Stimulated activated CD4-positive, alpha-beta T cell treated with anti-CD3 and anti-CD28 coated beads, Interleukin-15, amount 100 ng/mL, for 24 hours (primary cell): ENCODE measurements at regions not wholly inside any gene's neighbourhood (a gene's known extent, or its start where the extent isn't known, plus 50 kb on each side); places are given as distances from the start of the nearest gene placed in this dataset.

Experiments used
- DNase-seq: peaks from one replicate; pipeline ENCODE4 v3.0.0-alpha.2; 2020

DNA sequence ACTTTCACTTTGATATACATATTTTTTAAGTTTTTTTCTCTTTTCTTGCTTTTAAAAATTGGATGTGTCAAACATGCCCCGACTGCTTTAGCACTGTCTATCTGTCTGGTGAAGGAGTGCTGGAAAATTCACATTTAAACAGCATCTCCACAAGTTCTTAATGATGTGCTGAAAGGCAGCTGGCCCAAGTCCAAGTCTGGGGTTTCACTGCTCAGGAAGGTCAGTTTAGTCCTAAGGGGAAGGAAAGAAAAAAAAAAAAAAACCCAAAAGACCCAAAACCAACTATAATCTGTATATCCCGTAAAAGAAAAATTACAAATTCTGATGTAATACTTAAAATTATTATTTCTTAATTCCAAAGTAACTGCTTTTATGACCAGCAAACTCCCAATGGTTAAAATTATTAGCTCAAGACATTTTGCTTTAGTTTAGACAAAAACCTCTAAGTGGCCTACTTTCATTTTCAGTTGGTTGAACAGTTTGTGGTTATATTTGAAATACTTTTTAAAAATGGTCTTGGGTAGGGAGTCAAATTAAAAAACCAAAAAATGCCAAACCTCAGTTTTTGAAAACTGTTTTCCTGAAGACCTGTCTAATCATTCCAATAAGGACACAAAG lies 79.5 kb upstream of the PREP start:
- DNase-seq, result no peak

DNA sequence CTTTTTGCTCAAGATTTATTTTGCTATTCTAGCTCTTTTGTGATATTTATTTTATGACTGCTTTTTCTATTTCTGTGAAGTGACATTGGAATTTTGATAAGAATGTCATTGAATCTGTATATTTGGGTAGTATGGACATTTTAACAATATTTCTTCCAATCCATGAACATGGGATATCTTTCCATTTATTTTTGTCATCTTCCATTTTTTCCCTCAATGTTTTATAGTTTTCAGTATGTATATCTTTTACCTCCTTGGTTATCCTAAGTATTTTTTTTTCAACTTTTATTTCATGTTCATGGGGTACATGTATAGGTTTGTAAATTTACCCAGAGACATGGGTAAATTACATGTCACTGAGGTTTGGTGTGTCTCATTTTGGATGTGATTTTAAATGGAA lies 74.1 kb upstream of the PREP start:
- no peak for DNase-seq

DNA sequence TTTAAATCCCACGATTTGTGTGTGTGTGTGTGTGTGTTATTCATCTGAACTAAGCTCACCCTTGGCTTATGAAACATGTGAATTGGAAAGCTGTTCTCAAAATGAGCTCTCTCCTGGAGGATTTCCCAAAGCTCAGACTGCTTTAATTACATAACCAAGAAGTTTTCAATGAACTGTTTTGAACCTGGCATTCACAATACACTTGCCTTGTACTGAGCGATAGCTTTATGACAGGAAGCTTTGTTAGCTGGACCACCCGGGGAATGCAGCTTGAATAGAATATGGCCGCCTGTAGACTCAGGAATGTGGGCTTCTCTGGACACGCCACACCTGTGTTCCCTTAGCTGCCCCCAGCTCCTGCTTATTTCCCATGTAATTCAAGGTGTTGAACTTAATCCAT lies 71.4 kb upstream of the PREP start:
- DNase-seq, result no peak

DNA sequence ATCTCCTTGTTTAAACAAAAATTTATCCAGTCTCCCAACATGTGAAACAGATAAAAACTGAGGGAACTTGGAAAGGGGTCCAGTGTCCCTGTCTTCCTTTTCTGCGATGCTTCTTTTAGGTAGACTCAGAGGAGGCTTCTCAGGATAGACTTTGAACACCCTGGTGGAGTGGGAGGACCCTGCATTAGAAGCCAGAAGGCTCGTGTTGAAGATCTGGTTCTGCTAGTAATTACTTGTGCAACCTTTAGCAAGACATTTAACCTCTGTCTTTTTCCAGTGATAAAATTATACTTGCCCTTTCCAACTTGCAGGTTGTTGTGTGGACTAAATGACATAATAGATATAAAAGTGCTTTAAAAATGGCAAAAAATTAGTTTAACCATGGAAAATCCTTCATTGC lies 67.1 kb upstream of the PREP start:
- no peak for DNase-seq

DNA sequence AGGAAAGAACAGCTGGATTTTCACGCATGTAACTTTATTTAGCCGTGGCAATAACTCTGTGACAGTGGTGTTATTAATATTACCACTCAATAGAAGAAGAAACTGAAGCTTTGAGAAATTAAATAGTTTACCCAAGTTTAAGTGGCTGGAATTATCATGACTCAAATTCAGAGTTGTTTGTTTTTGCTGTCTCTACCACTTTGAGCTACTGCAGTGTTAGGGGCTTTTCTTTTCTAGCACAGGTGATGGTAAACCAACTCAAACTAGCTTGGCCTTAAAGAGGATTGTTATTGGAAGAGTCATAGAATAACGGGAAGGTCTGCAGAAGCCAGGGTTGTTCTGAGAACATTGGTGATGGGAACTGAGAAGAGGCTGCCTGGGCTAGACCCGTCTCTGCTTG lies 66.0 kb upstream of the PREP start:
- DNase-seq, result no peak

DNA sequence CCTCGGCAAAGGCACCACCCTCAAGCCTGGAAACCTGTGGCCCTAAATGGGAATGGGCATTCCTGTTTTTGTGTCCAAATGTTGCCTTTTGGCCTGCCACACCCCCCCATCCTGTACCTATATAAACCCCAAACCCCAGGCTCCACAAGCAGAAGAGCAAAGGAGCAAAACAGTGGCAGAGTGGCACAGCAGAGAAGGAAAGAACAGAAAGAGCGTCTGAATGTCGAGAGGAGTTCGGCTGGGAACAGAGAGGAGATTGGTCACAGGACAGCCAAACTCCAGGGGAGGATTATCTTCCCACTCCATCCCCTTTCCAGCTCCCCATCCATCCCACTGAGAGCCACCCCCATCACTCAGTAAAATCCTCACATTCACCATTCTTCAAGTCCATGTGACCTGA lies 58.0 kb upstream of the PREP start:
- DNase-seq, result no peak

DNA sequence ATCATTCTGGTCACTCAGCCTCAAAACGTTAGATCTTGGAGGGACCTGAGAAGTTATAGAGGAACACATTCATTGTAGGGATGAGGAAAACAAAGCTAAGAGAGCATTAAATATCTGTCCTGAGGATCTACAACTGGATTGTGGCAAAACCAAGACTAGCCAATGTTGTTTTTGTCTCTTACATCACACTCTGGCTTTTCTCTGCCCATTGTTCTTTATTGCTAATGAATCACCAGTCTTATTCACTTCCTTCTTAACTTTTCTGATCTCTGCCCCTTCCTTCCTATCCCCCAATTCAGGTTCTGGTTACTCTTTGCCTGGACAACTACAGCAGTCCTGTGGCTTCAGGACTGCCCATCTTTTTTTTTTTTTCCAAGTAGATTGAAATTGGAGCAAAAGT lies 57.0 kb upstream of the PREP start:
- no peak for DNase-seq

DNA sequence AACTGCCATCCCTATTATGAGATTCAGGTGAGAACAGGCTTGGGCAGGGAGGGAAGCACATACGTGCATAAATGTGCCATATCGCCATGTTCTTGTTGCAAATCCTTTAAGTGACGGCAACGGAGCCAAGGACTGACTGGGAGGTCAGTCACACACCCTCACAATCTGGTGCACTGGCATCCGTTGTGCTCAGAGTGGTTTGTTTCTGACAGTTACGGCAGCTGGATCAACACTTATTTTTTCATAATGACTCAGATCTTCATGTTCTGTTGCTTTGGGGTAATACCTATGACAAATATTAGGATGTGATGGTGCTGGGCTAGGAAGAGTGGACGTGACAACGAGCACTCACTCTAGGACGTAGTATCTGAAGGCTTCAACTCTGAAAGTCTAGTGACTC lies 56.2 kb upstream of the PREP start:
- DNase-seq, result peak; percentile 21

DNA sequence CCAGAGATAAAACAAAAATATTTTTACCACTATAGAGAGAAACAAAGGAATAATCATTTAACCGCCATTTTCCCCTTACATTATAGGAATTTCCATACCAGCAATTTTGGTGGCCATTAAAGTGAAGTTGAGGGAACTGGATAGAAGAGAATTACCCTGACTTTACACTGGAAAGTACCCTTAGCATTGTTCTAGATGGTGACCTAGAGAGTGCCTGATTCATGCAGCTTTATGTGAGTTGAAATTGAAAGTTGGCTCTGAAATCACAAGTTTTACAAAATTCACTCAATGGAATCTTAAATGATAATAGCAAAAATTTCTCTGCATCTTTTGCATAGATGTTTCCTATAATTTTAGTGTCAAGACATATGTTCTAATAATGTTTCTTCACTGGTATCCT lies 55.7 kb upstream of the PREP start:
- DNase-seq, result no peak

DNA sequence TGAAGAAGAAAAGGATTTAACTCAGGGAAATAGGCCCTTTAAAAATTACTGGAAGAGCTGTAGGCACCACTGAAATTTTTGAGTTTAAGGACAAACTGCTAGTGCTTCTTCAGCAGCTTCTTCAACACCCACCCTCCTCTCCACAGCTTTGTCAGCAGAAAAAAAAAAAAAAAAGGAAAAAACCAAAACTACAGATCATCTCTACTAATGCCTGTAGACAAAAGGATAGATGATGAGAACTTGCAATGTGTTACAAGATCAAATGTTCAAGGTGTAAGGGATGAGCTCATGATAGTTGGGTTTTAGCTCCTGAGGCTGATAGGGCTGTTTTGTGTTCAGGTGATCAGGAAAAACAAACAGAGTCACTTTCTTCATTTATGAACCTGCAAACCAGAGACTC lies 55.2 kb upstream of the PREP start:
- DNase-seq, result no peak

DNA sequence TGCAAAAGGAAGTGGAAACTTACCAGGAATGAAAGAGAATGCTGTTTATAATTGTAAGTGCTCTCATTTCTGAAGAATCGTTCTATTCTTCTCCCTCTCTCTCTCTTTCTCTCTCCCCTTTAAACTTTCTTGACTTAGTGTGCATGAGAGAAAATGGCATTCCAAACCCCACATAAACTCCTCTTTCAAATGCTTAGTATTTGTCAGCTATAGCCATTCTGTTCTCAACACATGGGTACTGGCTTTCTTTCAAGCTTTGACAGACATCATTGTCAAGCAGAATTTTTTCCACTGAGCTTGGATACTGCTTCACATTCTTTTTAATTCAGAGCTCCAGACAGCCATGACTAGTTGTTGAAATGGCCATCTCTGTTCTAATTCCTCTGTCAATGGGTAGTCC lies 51.1 kb upstream of the PREP start:
- no peak for DNase-seq

DNA sequence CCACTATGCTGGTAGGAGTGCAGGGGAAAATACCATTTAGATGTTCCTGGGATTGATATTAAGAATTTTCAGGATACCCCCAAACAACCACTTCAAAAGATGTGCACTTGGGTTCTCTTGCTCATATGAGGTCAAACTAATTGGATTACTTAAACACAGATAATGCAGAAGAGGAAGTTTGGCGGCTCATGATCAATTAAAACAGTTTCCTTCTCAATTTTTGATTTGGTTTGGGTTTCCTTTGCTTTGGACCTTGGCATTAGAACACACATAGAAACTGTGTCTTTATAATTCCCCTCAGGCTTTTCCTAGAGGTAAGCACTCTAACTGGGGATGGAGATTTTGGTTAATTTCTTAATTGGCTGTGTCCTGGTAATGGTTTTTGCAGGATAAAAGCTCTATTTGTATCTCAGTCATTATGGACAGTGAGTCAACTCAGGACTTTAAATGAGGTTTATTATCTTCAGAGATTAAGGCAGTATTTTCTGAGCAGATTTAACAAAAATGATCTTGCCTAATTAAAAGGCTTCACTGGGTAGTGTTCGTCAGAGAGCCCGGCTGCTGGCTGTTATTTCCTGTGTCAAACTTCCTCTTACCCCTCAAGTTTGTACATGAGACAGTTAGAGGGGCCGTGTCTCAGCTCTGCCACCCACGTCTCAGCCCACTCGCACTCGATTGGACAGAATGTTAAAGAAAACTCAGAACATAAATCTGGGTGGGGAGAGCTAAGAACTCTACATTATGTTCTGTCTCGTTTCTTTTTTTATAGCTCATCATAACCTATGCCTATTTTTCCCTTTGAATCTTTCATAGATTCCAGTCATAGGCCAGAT lies 50.3 kb upstream of the PREP start:
- DNase-seq, result peak; percentile 15
